ENCODE measurements at regions not wholly inside any gene's neighbourhood (a gene's known extent, or its start where the extent isn't known, plus 50 kb on each side); places are given as distances from the start of the nearest gene placed in this dataset.
"Not testable (repeated sequence)": the region's sequence is repeated elsewhere in the genome, so short reads cannot be mapped to it uniquely, and the experiment has no call there.

- Histone ChIP-seq H3K4me2 (ENCODE audit: low read depth, low read length, poor library complexity, severe bottlenecking) (no peak overlapping the region), H4K20me1 (ENCODE audit: insufficient read depth, low read depth, low read length) (no peaks in the 10 kb centered on the region), H3K79me2 (ENCODE audit: low read length) (no peaks in the 10 kb centered on the region), H3K27ac (ENCODE audit: low read length) (no peak overlapping the region), H3K4me1 (ENCODE audit: low read length) (no peaks in the 10 kb centered on the region), H3K9ac (ENCODE audit: low read length) (no peak overlapping the region), H3K4me3 (ENCODE audit: low read length) (no peak overlapping the region), H2AFZ (ENCODE audit: low read length) (no peak overlapping the region), H3K27me3 (ENCODE audit: low read length) (no peaks in the 10 kb centered on the region), H3K9me3 (ENCODE audit: low read length) (no peaks in the 10 kb centered on the region), H3K9me2 (replicated peaks; ENCODE audit: insufficient read depth, low read length) (no peaks in the 10 kb centered on the region), H3K36me3 (ENCODE audit: insufficient read depth, low read length) (no peaks in the 10 kb centered on the region)
- DNase-seq = no peak
Observed at GRCh38 chr2:6109831-6110230, 417.6 kb downstream of the SOX11 start.

GRCh38 chr2:6111781-6112261, 419.6 kb downstream of the SOX11 start:
- no peak for DNase-seq
- no peak overlapping the region for H3K4me3 ChIP-seq (ENCODE audit: low read length)
- H3K27me3 ChIP-seq (ENCODE audit: low read length) = no peaks in the 10 kb centered on the region
- H3K79me2 ChIP-seq (ENCODE audit: low read length) = no peaks in the 10 kb centered on the region
- no peaks in the 10 kb centered on the region for H4K20me1 ChIP-seq (ENCODE audit: insufficient read depth, low read depth, low read length)
- H3K9me3 ChIP-seq (ENCODE audit: low read length) = no peaks in the 10 kb centered on the region
- H2AFZ ChIP-seq (ENCODE audit: low read length) = no peak overlapping the region
- H3K4me2 ChIP-seq (ENCODE audit: low read depth, low read length, poor library complexity, severe bottlenecking) = no peak overlapping the region
- no peak overlapping the region for H3K27ac ChIP-seq (ENCODE audit: low read length)
- no peaks in the 10 kb centered on the region for H3K9me2 ChIP-seq (replicated peaks; ENCODE audit: insufficient read depth, low read length)
- H3K4me1 ChIP-seq (ENCODE audit: low read length) = no peaks in the 10 kb centered on the region
- no peaks in the 10 kb centered on the region for H3K36me3 ChIP-seq (ENCODE audit: insufficient read depth, low read length)
- H3K9ac ChIP-seq (ENCODE audit: low read length) = no peak overlapping the region

GRCh38 chr2:6113786-6114185, 421.6 kb downstream of the SOX11 start:
- Histone ChIP-seq H3K79me2 (ENCODE audit: low read length) (no peaks in the 10 kb centered on the region), H3K36me3 (ENCODE audit: insufficient read depth, low read length) (no peaks in the 10 kb centered on the region), H3K27ac (ENCODE audit: low read length) (no peak overlapping the region), H3K4me3 (ENCODE audit: low read length) (no peak overlapping the region), H4K20me1 (ENCODE audit: insufficient read depth, low read depth, low read length) (no peaks in the 10 kb centered on the region), H3K9me2 (replicated peaks; ENCODE audit: insufficient read depth, low read length) (no peaks in the 10 kb centered on the region), H3K4me2 (ENCODE audit: low read depth, low read length, poor library complexity, severe bottlenecking) (no peak overlapping the region), H3K9ac (ENCODE audit: low read length) (no peak overlapping the region), H3K27me3 (ENCODE audit: low read length) (no peaks in the 10 kb centered on the region), H3K9me3 (ENCODE audit: low read length) (no peaks in the 10 kb centered on the region), H2AFZ (ENCODE audit: low read length) (no peak overlapping the region), H3K4me1 (ENCODE audit: low read length) (no peaks in the 10 kb centered on the region)
- no peak for DNase-seq

- H3K9me2 ChIP-seq (replicated peaks; ENCODE audit: insufficient read depth, low read length) = no peaks in the 10 kb centered on the region
- DNase-seq = no peak
- no peaks in the 10 kb centered on the region for H3K27me3 ChIP-seq (ENCODE audit: low read length)
- H2AFZ ChIP-seq (ENCODE audit: low read length) = no peak overlapping the region
- H3K27ac ChIP-seq (ENCODE audit: low read length) = no peak overlapping the region
- no peak overlapping the region for H3K4me2 ChIP-seq (ENCODE audit: low read depth, low read length, poor library complexity, severe bottlenecking)
- no peaks in the 10 kb centered on the region for H4K20me1 ChIP-seq (ENCODE audit: insufficient read depth, low read depth, low read length)
- H3K4me3 ChIP-seq (ENCODE audit: low read length) = no peak overlapping the region
- no peak overlapping the region for H3K9ac ChIP-seq (ENCODE audit: low read length)
- no peaks in the 10 kb centered on the region for H3K79me2 ChIP-seq (ENCODE audit: low read length)
- H3K9me3 ChIP-seq (ENCODE audit: low read length) = no peaks in the 10 kb centered on the region
- H3K36me3 ChIP-seq (ENCODE audit: insufficient read depth, low read length) = no peaks in the 10 kb centered on the region
- peaks cover 11% of the 10 kb centered on the region for H3K4me1 ChIP-seq (ENCODE audit: low read length)
Observed at GRCh38 chr2:6127718-6128117, 435.5 kb downstream of the SOX11 start.

GRCh38 chr2:6139142-6139541, 447.0 kb downstream of the SOX11 start:
- Histone ChIP-seq H3K79me2 (ENCODE audit: low read length) (no peaks in the 10 kb centered on the region), H3K4me1 (ENCODE audit: low read length) (no peaks in the 10 kb centered on the region), H3K27me3 (ENCODE audit: low read length) (no peaks in the 10 kb centered on the region), H3K36me3 (ENCODE audit: insufficient read depth, low read length) (0 out of 2 replicates have a peak, but pooled peaks cover 3% of the 10 kb centered on the region), H2AFZ (ENCODE audit: low read length) (no peak overlapping the region), H3K9me2 (replicated peaks; ENCODE audit: insufficient read depth, low read length) (no peaks in the 10 kb centered on the region), H3K4me2 (ENCODE audit: low read depth, low read length, poor library complexity, severe bottlenecking) (no peak overlapping the region), H3K4me3 (ENCODE audit: low read length) (no peak overlapping the region), H3K9me3 (ENCODE audit: low read length) (peaks cover 17% of the 10 kb centered on the region), H4K20me1 (ENCODE audit: insufficient read depth, low read depth, low read length) (no peaks in the 10 kb centered on the region), H3K27ac (ENCODE audit: low read length) (no peak overlapping the region), H3K9ac (ENCODE audit: low read length) (no peak overlapping the region)
- DNase-seq = no peak

- H3K36me3 ChIP-seq (ENCODE audit: insufficient read depth, low read length) = 0 out of 2 replicates have a peak, but pooled peaks cover 3% of the 10 kb centered on the region
- peaks cover 18% of the 10 kb centered on the region for H3K9me3 ChIP-seq (ENCODE audit: low read length)
- no peak overlapping the region for H3K4me3 ChIP-seq (ENCODE audit: low read length)
- no peaks in the 10 kb centered on the region for H4K20me1 ChIP-seq (ENCODE audit: insufficient read depth, low read depth, low read length)
- no peaks in the 10 kb centered on the region for H3K4me1 ChIP-seq (ENCODE audit: low read length)
- no peaks in the 10 kb centered on the region for H3K27me3 ChIP-seq (ENCODE audit: low read length)
- no peak for DNase-seq
- H2AFZ ChIP-seq (ENCODE audit: low read length) = no peak overlapping the region
- no peaks in the 10 kb centered on the region for H3K79me2 ChIP-seq (ENCODE audit: low read length)
- H3K27ac ChIP-seq (ENCODE audit: low read length) = no peak overlapping the region
- no peaks in the 10 kb centered on the region for H3K9me2 ChIP-seq (replicated peaks; ENCODE audit: insufficient read depth, low read length)
- no peak overlapping the region for H3K9ac ChIP-seq (ENCODE audit: low read length)
- no peak overlapping the region for H3K4me2 ChIP-seq (ENCODE audit: low read depth, low read length, poor library complexity, severe bottlenecking)
Observed at GRCh38 chr2:6139916-6140315, 447.7 kb downstream of the SOX11 start.

GRCh38 chr2:6140509-6140908, 448.3 kb downstream of the SOX11 start:
- no peak for DNase-seq
- H3K79me2 ChIP-seq (ENCODE audit: low read length) = no peaks in the 10 kb centered on the region
- H3K9ac ChIP-seq (ENCODE audit: low read length) = no peak overlapping the region
- no peak overlapping the region for H3K4me3 ChIP-seq (ENCODE audit: low read length)
- H4K20me1 ChIP-seq (ENCODE audit: insufficient read depth, low read depth, low read length) = no peaks in the 10 kb centered on the region
- H3K36me3 ChIP-seq (ENCODE audit: insufficient read depth, low read length) = 0 out of 2 replicates have a peak, but pooled peaks cover 3% of the 10 kb centered on the region
- H2AFZ ChIP-seq (ENCODE audit: low read length) = no peak overlapping the region
- no peaks in the 10 kb centered on the region for H3K27me3 ChIP-seq (ENCODE audit: low read length)
- no peaks in the 10 kb centered on the region for H3K9me2 ChIP-seq (replicated peaks; ENCODE audit: insufficient read depth, low read length)
- peaks cover 18% of the 10 kb centered on the region for H3K9me3 ChIP-seq (ENCODE audit: low read length)
- H3K27ac ChIP-seq (ENCODE audit: low read length) = no peak overlapping the region
- no peaks in the 10 kb centered on the region for H3K4me1 ChIP-seq (ENCODE audit: low read length)
- H3K4me2 ChIP-seq (ENCODE audit: low read depth, low read length, poor library complexity, severe bottlenecking) = no peak overlapping the region

GRCh38 chr2:6143812-6144211, 451.6 kb downstream of the SOX11 start:
- Histone ChIP-seq H2AFZ (ENCODE audit: low read length) (no peak overlapping the region), H3K27me3 (ENCODE audit: low read length) (no peaks in the 10 kb centered on the region), H3K4me2 (ENCODE audit: low read depth, low read length, poor library complexity, severe bottlenecking) (no peak overlapping the region), H3K9me2 (replicated peaks; ENCODE audit: insufficient read depth, low read length) (no peaks in the 10 kb centered on the region), H3K4me3 (ENCODE audit: low read length) (no peak overlapping the region), H4K20me1 (ENCODE audit: insufficient read depth, low read depth, low read length) (no peaks in the 10 kb centered on the region), H3K9ac (ENCODE audit: low read length) (no peak overlapping the region), H3K9me3 (ENCODE audit: low read length) (peaks cover 18% of the 10 kb centered on the region), H3K36me3 (ENCODE audit: insufficient read depth, low read length) (0 out of 2 replicates have a peak, but pooled peaks cover 3% of the 10 kb centered on the region), H3K79me2 (ENCODE audit: low read length) (no peaks in the 10 kb centered on the region), H3K27ac (ENCODE audit: low read length) (no peak overlapping the region), H3K4me1 (ENCODE audit: low read length) (no peaks in the 10 kb centered on the region)
- no peak for DNase-seq

- H3K9me3 ChIP-seq (ENCODE audit: low read length) = peaks cover 18% of the 10 kb centered on the region
- H3K4me1 ChIP-seq (ENCODE audit: low read length); H2AFZ ChIP-seq (ENCODE audit: low read length); H3K9ac ChIP-seq (ENCODE audit: low read length); H3K36me3 ChIP-seq (ENCODE audit: insufficient read depth, low read length); H3K79me2 ChIP-seq (ENCODE audit: low read length); H3K9me2 ChIP-seq (replicated peaks; ENCODE audit: insufficient read depth, low read length); H3K4me2 ChIP-seq (ENCODE audit: low read depth, low read length, poor library complexity, severe bottlenecking); H3K27me3 ChIP-seq (ENCODE audit: low read length); H4K20me1 ChIP-seq (ENCODE audit: insufficient read depth, low read depth, low read length); H3K4me3 ChIP-seq (ENCODE audit: low read length); DNase-seq; H3K27ac ChIP-seq (ENCODE audit: low read length): not testable (repeated sequence)
Observed at GRCh38 chr2:6147215-6147614, 455.0 kb downstream of the SOX11 start.

Data from Karpas-422 (cell line).